PFSK-1 (cell line): ENCODE measurements at regions not wholly inside any gene's neighbourhood (a gene's known extent, or its start where the extent isn't known, plus 50 kb on each side); places are given as distances from the start of the nearest gene placed in this dataset.

Source experiments
- POLR2AphosphoS5 ChIP-seq: IDR thresholded peaks from 2 replicates; pipeline ENCODE4 v1.6.1; 2012; ENCODE audit warnings: low read depth, mild to moderate bottlenecking, control low read depth, low read length, moderate library complexity
- SIN3A ChIP-seq: IDR thresholded peaks from 2 replicates; pipeline ENCODE4 v1.6.1; 2012; ENCODE audit warnings: mild to moderate bottlenecking, low read length, moderate library complexity, borderline replicate concordance; ENCODE audit not compliant: insufficient read depth
- TAF1 ChIP-seq: IDR thresholded peaks from 2 replicates; pipeline ENCODE4 v1.6.1; 2012; ENCODE audit warnings: low read length, control low read depth, borderline replicate concordance; ENCODE audit not compliant: insufficient read depth
- TF ChIP-seq, protein P1 (sequence below), 2 experiments: IDR thresholded peaks; 2 replicates each; pipeline versions ENCODE4 v1.6.1 to v1.8.0; 2011 to 2012; ENCODE audit warnings: low read depth in 2 of 2, low read length in 2 of 2, control low read depth in 1 of 2, inconsistent platforms in 1 of 2, mild to moderate bottlenecking in 1 of 2, moderate library complexity in 1 of 2; ENCODE audit not compliant: insufficient read depth in 1 of 2

DNA sequence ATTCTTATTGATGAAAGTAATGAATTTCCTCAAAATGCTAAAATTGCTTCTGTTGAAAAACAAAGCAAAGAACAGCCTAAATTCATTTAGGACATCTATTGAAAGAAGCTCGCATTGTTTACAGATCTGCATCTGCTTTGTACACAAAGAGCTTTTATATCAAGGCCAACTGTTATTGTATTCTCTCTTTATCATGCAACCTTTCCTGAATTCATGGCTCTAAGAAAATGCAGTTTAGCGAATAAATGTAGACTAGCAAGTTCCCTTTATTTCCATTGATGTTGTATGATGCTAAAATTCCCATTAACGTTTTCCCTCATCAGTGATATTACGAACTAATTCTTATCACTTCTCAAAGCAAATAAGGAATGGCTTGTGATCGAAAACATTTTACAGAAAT, 446.3 kb downstream of the MID1IP1 start:
- TF ChIP-seq SIN3A (no peak), POLR2AphosphoS5 (no peak), TAF1 (no peak)
- TF ChIP-seq, protein P1, sequence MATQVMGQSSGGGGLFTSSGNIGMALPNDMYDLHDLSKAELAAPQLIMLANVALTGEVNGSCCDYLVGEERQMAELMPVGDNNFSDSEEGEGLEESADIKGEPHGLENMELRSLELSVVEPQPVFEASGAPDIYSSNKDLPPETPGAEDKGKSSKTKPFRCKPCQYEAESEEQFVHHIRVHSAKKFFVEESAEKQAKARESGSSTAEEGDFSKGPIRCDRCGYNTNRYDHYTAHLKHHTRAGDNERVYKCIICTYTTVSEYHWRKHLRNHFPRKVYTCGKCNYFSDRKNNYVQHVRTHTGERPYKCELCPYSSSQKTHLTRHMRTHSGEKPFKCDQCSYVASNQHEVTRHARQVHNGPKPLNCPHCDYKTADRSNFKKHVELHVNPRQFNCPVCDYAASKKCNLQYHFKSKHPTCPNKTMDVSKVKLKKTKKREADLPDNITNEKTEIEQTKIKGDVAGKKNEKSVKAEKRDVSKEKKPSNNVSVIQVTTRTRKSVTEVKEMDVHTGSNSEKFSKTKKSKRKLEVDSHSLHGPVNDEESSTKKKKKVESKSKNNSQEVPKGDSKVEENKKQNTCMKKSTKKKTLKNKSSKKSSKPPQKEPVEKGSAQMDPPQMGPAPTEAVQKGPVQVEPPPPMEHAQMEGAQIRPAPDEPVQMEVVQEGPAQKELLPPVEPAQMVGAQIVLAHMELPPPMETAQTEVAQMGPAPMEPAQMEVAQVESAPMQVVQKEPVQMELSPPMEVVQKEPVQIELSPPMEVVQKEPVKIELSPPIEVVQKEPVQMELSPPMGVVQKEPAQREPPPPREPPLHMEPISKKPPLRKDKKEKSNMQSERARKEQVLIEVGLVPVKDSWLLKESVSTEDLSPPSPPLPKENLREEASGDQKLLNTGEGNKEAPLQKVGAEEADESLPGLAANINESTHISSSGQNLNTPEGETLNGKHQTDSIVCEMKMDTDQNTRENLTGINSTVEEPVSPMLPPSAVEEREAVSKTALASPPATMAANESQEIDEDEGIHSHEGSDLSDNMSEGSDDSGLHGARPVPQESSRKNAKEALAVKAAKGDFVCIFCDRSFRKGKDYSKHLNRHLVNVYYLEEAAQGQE (IDR thresholded peaks at IDR 0.05; ENCODE audit: insufficient read depth in 1 of 2, low read depth in 2 of 2, low read length in 2 of 2) = no peak
